Naive B cell (primary cell): ENCODE measurements at regions not wholly inside any gene's neighbourhood (a gene's known extent, or its start where the extent isn't known, plus 50 kb on each side); places are given as distances from the start of the nearest gene placed in this dataset.
"Not testable (repeated sequence)": the region's sequence is repeated elsewhere in the genome, so short reads cannot be mapped to it uniquely, and the experiment has no call there.

Experiments
- ATAC-seq, 2 donors: fragments of 150-1000 bp; cut with Tn5 transposase; 2 replicates each; pipeline ENCODE4 v1.10.0; 2021; ENCODE audit warnings: low read depth in 2 of 2, mild to moderate bottlenecking in 2 of 2, moderate library complexity in 2 of 2
- DNase-seq: peaks from one replicate; pipeline ENCODE4 v3.0.0; 2022
- H3K27ac Mint-ChIP-seq, 6 donors: one replicate each; pipeline ENCODE4 v1.8.0; 2020 to 2022; ENCODE audit warnings: mild to moderate bottlenecking in 6 of 6, mixed read lengths in 6 of 6, moderate library complexity in 5 of 6, inconsistent platforms in 2 of 6
- H3K27me3 Mint-ChIP-seq, 3 donors: one replicate each; pipeline ENCODE4 v1.8.0; 2021 to 2022; ENCODE audit warnings: mixed read lengths in 3 of 3, mild to moderate bottlenecking in 1 of 3
- H3K36me3 Mint-ChIP-seq, 2 donors: one replicate each; pipeline ENCODE4 v1.8.0; 2020 to 2022; ENCODE audit warnings: mixed read lengths in 2 of 2, inconsistent platforms in 1 of 2, mild to moderate bottlenecking in 1 of 2
- H3K4me1 Mint-ChIP-seq, 3 donors: one replicate each; pipeline ENCODE4 v1.8.0; 2020 to 2022; ENCODE audit warnings: mixed read lengths in 3 of 3, inconsistent platforms in 1 of 3, mild to moderate bottlenecking in 1 of 3, moderate library complexity in 1 of 3
- H3K4me3 Mint-ChIP-seq, 8 donors: one replicate each; pipeline ENCODE4 v1.8.0; 2020 to 2022; ENCODE audit warnings: mild to moderate bottlenecking in 8 of 8, mixed read lengths in 8 of 8, moderate library complexity in 8 of 8, inconsistent platforms in 2 of 8
- H3K9me3 Mint-ChIP-seq, 7 donors: one replicate each; pipeline ENCODE4 v1.8.0; 2020 to 2022; ENCODE audit warnings: mixed read lengths in 7 of 7, mild to moderate bottlenecking in 5 of 7, inconsistent platforms in 2 of 7, moderate library complexity in 1 of 7

- H3K27me3 Mint-ChIP-seq, H3K4me3 Mint-ChIP-seq, DNase-seq, H3K9me3 Mint-ChIP-seq, H3K36me3 Mint-ChIP-seq, ATAC-seq, H3K4me1 Mint-ChIP-seq, H3K27ac Mint-ChIP-seq: not testable (repeated sequence)
These were observed 197.4 kb upstream of the POTEB2 start for GRCh38 chr15:21063512-21063911.

GRCh38 chr15:21062619-21063163, 196.6 kb upstream of the POTEB2 start:
- DNase-seq, H3K27ac Mint-ChIP-seq, H3K27me3 Mint-ChIP-seq, ATAC-seq, H3K4me3 Mint-ChIP-seq, H3K36me3 Mint-ChIP-seq, H3K4me1 Mint-ChIP-seq, H3K9me3 Mint-ChIP-seq: not testable (repeated sequence)

- ATAC-seq, result peak; percentile 74 to 89
- not testable (repeated sequence) for H3K27ac Mint-ChIP-seq, H3K4me1 Mint-ChIP-seq, H3K27me3 Mint-ChIP-seq, H3K4me3 Mint-ChIP-seq, DNase-seq, H3K36me3 Mint-ChIP-seq, H3K9me3 Mint-ChIP-seq
These were observed 185.8 kb upstream of the POTEB2 start for GRCh38 chr15:21051866-21052265.

- not testable (repeated sequence) for H3K36me3 Mint-ChIP-seq, H3K27ac Mint-ChIP-seq, H3K4me3 Mint-ChIP-seq, H3K9me3 Mint-ChIP-seq, H3K27me3 Mint-ChIP-seq, DNase-seq, H3K4me1 Mint-ChIP-seq
- ATAC-seq, result peak; percentile 27 to 36
These were observed 165.6 kb upstream of the POTEB2 start for GRCh38 chr15:21031703-21032102.

GRCh38 chr15:21029001-21029400, 162.9 kb upstream of the POTEB2 start:
- H3K4me3 Mint-ChIP-seq, result not testable (repeated sequence)

GRCh38 chr15:21027942-21028341, 161.8 kb upstream of the POTEB2 start:
- DNase-seq, H3K27ac Mint-ChIP-seq, H3K9me3 Mint-ChIP-seq, H3K4me3 Mint-ChIP-seq, H3K4me1 Mint-ChIP-seq, H3K36me3 Mint-ChIP-seq, H3K27me3 Mint-ChIP-seq: not testable (repeated sequence)
- ATAC-seq, result peak in 1 of 2 donors; percentile 37

More at GRCh38 chr15:21029001-21029400, 162.9 kb upstream of the POTEB2 start:
- not testable (repeated sequence) for DNase-seq, H3K36me3 Mint-ChIP-seq, H3K9me3 Mint-ChIP-seq, H3K27ac Mint-ChIP-seq, H3K27me3 Mint-ChIP-seq, ATAC-seq, H3K4me1 Mint-ChIP-seq

GRCh38 chr15:21026848-21027247, 160.7 kb upstream of the POTEB2 start:
- not testable (repeated sequence) for H3K27ac Mint-ChIP-seq, H3K36me3 Mint-ChIP-seq, DNase-seq, H3K9me3 Mint-ChIP-seq, H3K27me3 Mint-ChIP-seq, ATAC-seq, H3K4me3 Mint-ChIP-seq, H3K4me1 Mint-ChIP-seq

GRCh38 chr15:21024235-21024987, 158.3 kb upstream of the POTEB2 start:
- DNase-seq, H3K36me3 Mint-ChIP-seq, ATAC-seq, H3K27ac Mint-ChIP-seq, H3K4me3 Mint-ChIP-seq, H3K9me3 Mint-ChIP-seq, H3K27me3 Mint-ChIP-seq, H3K4me1 Mint-ChIP-seq: not testable (repeated sequence)

GRCh38 chr15:21018176-21018575, 152.1 kb upstream of the POTEB2 start:
- ATAC-seq, H3K4me1 Mint-ChIP-seq, DNase-seq, H3K27ac Mint-ChIP-seq, H3K27me3 Mint-ChIP-seq, H3K4me3 Mint-ChIP-seq, H3K36me3 Mint-ChIP-seq, H3K9me3 Mint-ChIP-seq: not testable (repeated sequence)

GRCh38 chr15:21017326-21017725, 151.2 kb upstream of the POTEB2 start:
- H3K4me3 Mint-ChIP-seq, DNase-seq, H3K9me3 Mint-ChIP-seq, H3K27ac Mint-ChIP-seq, H3K4me1 Mint-ChIP-seq, H3K36me3 Mint-ChIP-seq, H3K27me3 Mint-ChIP-seq, ATAC-seq: not testable (repeated sequence)

GRCh38 chr15:21016589-21016988, 150.5 kb upstream of the POTEB2 start:
- H3K27me3 Mint-ChIP-seq, ATAC-seq, H3K27ac Mint-ChIP-seq, H3K36me3 Mint-ChIP-seq, H3K9me3 Mint-ChIP-seq, H3K4me3 Mint-ChIP-seq, H3K4me1 Mint-ChIP-seq, DNase-seq: not testable (repeated sequence)

GRCh38 chr15:21015171-21015570, 149.1 kb upstream of the POTEB2 start:
- H3K36me3 Mint-ChIP-seq, H3K4me3 Mint-ChIP-seq, DNase-seq, H3K27ac Mint-ChIP-seq, H3K4me1 Mint-ChIP-seq, ATAC-seq, H3K27me3 Mint-ChIP-seq, H3K9me3 Mint-ChIP-seq: not testable (repeated sequence)

- H3K4me1 Mint-ChIP-seq, H3K36me3 Mint-ChIP-seq, ATAC-seq, H3K27ac Mint-ChIP-seq, DNase-seq, H3K27me3 Mint-ChIP-seq, H3K9me3 Mint-ChIP-seq, H3K4me3 Mint-ChIP-seq: not testable (repeated sequence)
These were observed 147.2 kb upstream of the POTEB2 start for GRCh38 chr15:21013308-21013707.

- not testable (repeated sequence) for H3K27ac Mint-ChIP-seq, H3K27me3 Mint-ChIP-seq, H3K4me1 Mint-ChIP-seq, H3K36me3 Mint-ChIP-seq, H3K4me3 Mint-ChIP-seq, DNase-seq, H3K9me3 Mint-ChIP-seq, ATAC-seq
These were observed 143.5 kb upstream of the POTEB2 start for GRCh38 chr15:21009651-21010050.

GRCh38 chr15:21003459-21003858, 137.3 kb upstream of the POTEB2 start:
- H3K4me1 Mint-ChIP-seq, H3K4me3 Mint-ChIP-seq, DNase-seq, H3K9me3 Mint-ChIP-seq, H3K27ac Mint-ChIP-seq, H3K36me3 Mint-ChIP-seq, ATAC-seq, H3K27me3 Mint-ChIP-seq: not testable (repeated sequence)
